ENCODE measurements at regions not wholly inside any gene's neighbourhood (a gene's known extent, or its start where the extent isn't known, plus 50 kb on each side); places are given as distances from the start of the nearest gene placed in this dataset.

DNA sequence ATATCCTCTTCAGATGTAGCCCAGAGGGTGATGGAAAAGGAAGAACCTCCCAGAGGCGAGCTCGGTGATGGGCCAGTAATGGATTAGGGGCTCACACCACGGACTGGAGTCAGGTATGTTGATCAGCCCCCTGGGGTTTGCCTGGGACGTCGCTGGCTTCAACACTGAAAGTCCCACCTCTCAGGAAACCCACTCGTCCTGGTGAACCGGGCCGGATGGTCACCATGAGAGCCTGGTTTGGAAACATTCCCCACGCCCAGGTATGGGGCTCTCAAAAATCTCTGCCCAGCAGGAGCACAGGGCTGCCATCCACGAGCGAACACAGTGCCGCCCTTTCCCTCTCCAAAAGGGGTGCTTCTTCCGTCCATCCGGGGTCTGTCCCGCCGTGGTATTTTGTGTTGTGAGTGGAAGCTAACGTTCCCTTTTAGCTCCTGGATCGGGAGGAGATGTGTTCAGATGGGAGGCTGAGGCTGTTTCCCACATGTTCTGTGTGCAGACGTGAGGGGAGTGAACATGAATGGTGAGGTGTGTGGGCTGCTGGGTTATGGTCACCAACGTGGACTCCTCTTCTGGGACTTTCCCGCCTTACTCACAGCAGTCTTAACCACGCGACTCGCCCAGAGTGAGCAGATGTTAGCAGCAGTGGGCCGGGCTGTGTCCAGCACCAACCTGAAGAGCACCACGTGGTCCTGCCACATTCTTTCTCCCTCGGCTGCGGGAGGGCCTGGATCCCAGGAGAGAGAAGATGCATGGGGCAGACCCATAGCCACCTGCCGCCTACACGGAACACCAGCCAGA, 139.2 kb downstream of the KIF26A start:
- no peak for DNase-seq (ENCODE audit: low spot score)

DNA sequence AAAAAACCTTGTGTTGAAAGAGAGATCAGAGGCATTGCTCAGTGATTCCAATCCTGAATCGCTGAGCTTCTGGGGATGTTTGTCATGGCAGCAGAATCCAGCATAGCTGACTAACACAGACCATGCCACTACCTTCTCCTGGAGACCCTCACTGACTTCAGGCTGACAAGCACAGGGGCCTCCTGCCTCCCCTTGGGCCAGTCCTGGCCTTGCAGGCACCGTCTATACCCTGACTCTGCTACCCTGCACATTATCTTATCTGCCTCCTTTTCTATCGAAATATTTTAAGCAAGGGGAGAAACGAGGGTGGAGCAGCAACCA, 139.8 kb downstream of the KIF26A start:
- no peak for DNase-seq (ENCODE audit: low spot score)

DNA sequence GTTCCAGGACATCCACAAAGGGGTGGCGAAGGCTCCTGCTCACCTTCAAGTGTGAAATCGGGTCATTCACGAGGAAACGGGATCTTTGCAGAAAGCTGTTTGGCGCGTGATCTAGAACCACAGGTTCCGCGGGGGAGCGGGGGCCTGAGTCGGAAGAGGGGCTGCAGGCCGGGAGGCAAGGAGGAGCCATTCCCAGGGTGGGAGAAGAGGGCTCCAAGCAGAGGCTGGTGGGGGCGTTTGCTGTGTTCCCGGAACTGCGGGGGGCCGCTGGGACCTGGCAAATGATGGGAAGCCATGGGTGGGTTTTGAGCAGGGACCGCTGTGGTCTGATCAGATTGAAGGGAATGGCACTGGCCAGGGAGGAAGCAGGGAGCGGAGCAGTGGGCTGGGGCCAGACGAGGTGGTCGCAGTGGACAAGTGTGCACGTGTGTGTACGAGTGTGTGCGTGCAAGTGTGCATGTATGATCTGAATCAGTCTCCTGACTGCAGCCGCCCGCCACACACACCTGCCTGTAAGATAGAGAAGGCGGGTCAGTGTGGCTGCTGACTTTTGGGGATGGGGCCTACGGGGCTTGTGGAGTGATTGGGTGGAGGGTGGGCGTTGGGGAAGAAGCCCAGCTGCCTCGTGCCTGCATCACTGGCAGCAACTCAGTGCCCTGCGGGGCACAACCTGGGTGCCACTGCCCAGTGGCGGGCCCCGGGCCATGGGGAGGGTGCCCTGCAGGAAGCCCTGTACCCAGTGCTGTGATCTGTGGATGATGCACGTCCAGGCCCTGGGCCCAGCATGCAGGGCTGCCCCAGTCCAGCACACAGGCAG, 141.9 kb downstream of the KIF26A start:
- no peak for DNase-seq (ENCODE audit: low spot score)

DNA sequence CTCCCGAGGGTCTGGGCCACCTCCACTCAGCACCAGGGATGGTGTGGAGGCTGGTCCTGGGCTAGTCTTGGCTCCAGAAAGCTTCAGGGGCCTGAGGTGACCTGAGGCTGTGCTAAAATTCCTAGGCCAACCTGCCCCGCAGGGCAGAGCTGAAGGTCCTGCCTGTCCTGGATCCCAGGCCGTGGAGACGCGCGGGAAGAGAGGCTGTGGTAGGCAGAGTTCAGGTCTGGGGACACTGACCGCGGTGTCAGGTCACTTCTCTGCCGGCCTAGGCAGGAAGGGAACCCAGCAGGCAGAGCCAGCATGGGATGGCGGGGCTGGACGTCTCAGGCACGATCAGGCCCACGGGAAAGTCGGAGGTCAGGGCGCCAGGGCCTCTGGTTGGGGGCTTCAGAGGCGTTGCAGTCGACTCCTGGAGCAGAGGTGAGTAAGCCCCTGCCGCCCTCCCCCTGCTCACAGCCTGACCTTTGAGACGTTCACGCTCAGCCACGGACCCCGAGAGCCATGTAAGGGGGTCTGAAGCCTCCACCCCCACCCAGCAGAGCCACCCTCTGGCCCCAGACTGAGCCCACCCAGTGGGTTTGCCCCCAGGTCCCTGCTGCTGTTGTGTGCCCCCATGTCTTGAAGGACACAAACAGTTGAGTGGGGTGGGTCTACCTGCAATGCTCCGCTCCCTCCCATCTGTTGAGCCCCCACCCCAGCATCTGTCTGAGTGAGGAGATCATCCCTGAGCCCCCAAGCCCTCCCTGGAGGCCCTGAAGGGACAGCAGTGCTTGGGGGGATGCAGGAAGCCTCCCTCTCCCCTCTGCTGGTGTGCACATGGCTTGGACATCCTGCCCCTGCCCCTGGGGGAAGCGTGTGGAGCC, 142.7 kb downstream of the KIF26A start:
- no peak for DNase-seq (ENCODE audit: low spot score)

DNA sequence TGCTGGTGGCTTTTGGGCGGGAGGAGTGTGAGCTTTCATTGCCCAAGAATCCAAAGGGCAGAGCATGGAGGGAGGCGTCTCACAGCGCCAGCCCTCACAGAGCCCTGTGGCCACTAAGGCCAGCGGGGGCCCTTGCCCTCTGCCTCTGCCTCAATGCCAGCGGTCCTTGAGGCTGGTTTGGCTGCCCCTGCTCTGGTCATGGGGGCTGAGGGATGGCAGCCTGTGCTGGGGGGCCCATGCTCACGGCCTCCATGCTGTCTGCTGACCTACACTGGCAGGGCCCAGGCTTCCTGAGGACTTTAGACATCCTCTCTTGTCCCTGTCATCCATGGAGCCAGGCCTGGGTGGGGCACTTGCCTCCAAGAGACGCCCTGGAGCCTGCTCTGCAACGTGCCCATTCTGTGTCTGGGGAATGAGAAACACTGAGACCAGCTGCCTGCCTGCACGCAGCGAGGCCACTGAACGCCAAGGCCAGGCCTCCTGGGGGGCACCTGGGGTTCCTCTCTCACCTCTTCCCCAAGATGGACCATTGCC, 143.4 kb downstream of the KIF26A start:
- no peak for DNase-seq (ENCODE audit: low spot score)

DNA sequence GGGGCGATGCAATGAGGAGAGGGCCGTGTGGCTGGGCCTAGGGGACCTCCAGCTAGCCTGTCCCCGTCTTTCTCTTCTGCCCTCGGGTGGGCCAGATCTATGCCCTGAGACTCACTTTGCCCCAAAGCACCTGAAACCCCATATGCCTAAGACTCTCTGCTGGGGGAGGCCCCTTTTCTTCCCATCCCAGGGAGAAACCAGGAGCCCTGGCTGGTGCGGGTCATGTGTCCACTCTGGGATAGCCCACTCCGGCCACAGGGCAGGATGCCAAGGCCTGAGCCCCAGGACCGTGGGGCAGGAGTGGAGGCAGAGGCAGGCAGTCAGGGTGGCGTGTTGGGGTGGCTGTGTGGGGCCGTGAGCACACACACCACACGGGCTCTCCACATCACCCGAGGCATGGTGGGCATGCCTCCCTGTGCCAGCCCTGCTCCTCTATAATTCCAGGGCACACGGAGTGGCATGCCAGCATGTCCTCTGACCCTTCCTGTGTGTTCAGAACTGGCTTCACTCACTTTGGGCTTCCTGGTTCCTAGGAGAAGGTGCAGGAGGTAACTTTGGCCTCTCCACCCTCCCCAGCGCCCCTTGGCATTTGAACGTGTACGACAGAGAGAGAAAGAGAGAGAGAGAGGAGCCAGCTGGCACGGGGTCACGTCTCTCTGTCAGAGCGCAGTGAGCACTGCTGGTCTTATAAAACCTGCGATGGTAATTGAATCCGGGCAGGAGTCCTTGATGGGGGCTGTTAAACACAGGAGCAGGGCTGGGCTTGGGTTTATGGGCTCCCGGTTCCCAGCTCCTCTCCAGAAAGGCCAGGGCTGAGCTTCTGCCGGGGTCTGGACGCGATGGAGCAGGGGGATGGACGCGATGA, 144.2 kb downstream of the KIF26A start:
- no peak for DNase-seq (ENCODE audit: low spot score)

DNA sequence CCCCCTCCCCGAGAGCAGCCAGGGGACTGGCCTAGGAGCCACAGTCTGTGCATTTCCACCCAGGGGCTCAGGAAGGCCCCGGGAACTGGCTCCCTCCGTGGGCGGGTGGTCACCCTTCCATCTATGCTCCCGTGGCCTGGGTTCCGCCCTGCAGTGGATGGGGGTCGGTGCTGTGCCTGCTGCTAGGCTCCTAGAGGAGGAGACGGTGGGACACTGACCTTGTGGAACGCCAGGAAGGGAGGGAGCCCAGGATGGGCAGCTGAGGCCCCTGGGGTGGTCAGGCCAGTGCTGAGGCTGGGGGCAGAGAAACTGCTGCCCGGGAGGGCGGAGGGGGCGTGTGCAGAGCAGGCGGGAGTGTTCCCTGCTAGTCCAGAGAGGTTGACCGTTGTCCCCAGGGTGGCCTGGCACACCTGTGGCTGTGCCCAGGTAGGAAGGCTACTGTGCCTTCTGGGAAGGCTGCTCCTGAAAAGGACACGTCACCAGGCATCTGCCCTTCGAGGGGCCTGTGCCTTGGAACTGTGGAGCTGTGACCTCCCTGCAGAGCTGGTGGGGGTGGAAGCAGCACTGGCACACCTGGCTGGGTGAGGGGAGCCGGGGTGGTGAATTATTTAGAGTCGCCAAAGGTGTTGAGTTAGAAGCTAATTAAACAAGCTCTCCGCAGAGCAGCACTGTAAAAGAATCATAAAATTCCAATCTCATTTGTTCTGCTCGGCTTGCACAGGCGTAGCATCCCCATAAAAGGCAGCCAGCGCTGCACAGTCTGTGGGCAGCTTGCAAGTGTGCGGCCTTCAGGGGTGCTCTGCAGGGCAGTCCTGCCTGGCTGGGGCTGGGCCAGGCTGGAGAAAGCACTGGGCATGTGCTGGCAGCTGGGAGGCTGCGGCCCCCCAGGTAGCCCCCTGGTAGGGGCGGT, 145.1 kb downstream of the KIF26A start:
- DNase-seq (ENCODE audit: low spot score), result no peak

DNA sequence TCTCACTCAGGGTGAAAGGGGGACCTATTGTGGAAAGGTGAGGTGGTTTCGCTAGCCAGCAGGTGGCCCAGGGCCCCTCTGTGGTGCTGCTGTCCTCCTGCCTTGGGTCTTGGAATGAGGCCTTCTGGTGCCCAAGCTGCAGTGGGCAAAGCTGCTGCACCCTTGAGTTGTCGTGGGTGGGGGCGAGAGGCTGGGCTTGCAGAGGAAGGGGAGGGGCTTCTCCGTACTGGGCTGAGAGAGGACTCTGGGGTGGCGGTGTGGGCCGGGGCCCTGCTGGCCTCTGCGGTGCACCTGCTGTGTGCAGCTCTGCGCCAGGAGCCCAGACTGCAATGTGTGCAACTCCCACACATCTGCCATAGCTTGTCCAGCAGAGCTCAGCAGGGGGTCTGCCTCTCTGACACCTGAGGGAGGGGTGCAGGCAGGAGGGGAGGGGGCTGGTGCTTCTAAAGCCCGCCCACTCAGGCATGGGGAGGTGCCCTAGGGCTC, 145.8 kb downstream of the KIF26A start:
- DNase-seq (ENCODE audit: low spot score), result no peak

DNA sequence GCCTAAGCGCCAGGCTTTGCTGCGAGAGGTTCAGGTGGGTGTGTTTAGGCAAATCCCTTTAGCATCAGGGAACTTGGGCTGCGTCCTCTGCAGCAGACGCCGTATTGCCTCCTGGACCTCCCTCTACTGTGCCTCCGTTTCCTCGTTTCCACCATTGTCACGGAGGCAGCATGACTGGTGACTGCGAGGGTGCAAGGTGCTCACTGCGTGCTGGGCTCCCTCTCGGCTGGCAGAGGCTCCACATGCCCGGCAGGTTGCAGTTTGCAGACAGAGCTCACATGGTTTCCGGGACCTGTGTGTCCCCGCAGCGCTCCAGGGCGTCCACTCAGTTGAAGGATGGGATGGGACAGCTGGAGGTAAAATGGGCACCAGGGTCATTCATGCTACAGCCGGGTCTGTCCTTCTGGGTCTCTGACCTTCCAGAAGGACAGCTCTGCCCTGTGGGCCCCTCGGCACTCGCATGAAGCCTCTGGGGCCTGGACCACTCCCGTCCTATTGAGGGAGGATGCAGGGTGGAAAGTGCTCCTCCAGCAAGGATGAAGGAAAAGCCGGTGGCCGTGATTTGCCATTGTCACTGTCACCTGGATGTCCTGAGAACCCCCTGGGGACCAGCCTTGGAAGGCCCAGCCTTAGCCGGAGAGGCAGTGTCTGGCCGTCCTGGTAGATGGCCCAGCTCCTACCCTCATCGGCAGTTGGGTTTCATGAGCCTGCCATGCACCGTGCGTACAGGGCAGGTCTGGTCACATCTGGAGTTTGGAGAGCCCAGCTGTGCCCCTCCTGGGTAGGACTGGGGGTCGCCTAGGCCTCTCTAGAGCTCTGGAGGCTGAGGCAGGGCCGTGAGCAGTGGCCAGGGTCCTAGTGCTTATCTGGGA, 146.5 kb downstream of the KIF26A start:
- no peak for DNase-seq (ENCODE audit: low spot score)

DNA sequence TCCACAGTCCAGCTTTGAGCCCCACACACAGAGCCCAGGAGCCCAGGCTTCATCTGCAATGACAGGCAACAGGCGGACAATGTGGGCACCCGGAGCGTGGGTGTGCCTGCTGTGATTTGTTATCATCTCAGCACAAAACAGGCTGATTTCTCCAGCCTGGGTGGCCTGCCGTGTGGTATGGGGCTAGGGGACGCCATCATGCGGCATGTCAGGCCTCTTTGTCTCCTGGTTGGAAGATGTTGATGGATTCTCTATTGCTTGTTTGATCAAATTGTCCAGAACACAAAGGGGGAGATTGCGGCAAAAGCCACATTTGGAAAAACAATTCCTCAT, 147.1 kb downstream of the KIF26A start:
- no peak for DNase-seq (ENCODE audit: low spot score)

DNA sequence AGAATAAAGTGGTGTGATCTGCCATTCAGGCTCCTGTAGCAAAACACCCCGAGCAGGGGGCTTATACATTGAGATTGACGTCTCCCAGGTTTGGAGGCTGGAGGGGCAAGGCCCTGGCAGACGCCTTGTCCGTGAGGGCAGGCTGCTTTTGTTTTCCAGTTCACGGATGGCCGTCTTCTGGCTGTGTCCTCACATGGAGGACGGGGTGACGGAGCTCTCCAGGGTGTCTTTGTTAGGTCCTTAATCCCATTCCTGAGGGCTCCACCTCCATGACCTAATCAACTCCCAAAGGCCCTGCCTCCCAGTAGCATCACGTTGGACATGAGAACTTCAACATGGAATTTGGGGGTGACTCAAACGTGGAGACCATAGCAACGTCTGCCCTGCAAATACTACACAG, 147.7 kb downstream of the KIF26A start:
- DNase-seq (ENCODE audit: low spot score), result no peak

DNA sequence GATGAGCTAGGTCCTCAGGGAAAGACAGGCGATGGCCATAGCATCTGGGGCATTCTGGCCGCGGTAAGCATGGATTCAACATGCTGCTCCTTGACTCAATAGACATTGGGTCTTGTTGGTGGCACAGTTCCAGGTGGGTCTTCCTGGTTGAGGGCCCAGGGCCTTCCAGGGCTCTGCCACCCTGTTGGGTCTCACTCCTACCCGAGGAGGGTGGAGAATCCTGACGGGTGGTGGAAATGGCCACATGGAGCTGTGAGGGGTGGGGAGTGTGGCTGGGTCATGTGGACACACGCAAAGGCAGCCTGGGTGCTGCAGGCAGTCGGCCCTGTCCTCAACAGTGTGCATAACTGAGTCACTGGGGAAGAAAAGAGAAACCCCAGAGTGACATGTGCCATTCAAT, 148.1 kb downstream of the KIF26A start:
- no peak for DNase-seq (ENCODE audit: low spot score)

DNA sequence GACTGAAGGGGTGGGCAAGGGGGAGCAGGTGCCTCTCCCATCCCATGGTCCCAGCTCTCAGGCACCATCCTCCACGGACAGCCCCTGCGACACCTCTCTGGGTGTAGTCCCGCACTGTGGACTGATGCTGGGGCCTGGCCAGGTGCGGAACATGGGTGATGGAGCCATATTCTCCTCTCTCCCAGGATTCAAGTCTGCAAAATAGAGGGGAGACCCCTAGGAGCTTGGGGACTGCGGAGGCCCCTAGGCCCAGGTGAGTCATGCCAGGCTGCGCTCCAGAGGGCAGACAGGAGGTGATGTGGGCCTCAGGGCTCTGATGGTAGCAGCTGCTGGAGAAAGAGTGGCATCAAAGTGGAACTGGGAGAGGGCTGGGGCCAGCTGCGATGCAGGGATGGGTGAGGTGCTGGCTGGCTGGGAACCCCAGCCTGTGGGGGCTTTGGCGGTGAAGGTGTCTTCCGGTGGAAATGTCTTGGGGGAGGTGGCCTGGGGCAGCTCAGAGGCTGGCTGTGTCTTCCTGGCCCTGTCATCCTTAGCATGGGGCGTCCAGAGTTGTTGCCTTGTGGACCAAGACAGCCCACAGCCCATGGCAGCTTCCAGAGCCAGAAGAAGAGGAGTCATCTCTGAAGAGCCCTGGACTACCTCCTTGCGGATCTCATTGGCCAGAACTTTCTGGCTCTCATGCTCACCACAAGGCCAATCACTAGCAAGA, 149.1 kb downstream of the KIF26A start:
- DNase-seq (ENCODE audit: low spot score), result no peak

DNA sequence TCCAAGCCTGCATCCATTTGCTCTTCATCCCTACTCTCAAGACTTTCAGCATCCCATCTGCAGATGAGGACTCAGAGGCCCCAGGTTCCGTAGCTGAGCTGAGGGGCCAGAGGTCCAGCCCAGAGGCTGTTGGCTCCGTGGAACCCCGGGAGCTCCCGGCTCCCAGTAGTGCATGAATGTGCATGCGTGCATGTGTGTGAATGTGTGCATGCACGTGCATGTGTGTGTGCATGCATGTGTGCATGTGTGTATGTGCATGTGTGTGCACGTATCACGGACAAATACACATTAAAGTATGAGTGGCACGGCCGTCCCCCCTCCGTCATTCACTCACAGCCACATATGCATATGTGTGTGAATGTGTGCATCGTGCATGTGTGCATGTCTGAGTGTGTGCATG, 149.9 kb downstream of the KIF26A start:
- DNase-seq (ENCODE audit: low spot score), result no peak

DNA sequence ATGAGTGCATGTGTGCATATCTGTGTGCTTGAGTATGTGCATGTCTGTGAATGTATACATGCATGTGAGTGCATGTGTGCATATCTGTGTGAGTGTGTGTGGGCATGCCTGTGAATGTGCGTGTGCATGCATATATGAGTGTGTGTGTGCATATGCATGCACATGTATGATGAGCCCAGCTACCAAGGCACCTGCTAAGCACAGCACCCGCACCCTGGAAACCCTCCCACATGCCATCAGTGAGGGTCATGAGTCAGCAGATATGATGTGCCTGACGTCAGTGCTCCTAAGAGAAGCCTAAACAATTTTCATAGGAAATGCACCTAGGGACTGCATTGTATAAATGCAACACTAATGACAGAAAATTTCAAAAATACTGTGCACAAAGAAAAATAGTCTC, 151.1 kb downstream of the KIF26A start:
- DNase-seq (ENCODE audit: low spot score), result no peak

DNA sequence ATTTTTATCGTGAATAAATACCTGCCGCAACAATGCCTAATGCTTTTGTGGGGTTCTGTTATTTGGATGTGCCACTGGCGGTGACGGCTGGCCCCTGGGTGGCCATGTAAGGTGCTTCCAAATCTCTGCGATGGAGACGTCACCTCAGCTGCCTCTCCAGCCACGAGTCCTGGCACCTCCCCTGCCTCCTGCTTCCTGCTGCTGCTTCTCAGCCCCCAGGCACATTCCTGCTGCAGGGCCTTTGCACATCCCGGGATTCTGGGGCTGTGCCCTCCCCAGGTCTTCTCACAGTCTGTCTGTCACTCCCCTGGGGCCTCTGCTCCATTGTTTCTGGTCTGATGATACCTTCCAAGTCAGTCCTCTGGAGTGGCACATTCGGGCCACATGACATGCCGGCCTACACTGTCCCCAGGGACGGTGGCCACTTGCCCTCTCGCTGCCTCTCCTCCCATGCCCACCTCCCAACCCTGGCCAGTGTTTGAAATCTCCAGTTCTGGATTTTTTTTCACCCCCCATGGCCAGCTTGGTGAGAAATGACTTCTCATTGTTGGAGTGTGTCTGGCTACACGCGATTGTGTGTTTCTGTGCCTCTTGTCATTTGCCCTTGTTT, 151.8 kb downstream of the KIF26A start:
- no peak for DNase-seq (ENCODE audit: low spot score)

DNA sequence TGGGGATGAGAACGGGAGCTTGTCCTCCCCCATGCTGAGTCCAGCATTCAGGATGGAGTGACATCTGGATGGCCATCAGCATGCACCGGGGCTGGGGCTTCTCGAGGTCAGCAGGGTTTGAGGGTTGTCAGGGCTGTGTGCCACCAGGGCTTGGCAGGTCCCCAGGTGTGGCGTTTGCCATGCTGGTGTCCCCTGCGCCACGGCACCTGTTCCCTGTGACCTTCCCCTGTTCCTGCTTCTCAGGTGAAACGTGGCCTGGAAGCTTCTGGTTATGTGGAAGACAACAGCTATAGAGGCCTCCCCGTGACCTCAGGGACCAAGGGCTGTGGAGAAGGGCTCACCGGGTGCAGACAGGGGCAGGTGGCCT, 152.4 kb downstream of the KIF26A start:
- no peak for DNase-seq (ENCODE audit: low spot score)

All from globus pallidus (tissue), 1 donor.